ENCODE measurements at regions not wholly inside any gene's neighbourhood (a gene's known extent, or its start where the extent isn't known, plus 50 kb on each side); places are given as distances from the start of the nearest gene placed in this dataset.

GRCh38 chr1:189764391-189765320 lies 713.0 kb downstream of the BRINP3 start:
- Histone ChIP-seq H3K9me3 (no peaks in the 10 kb centered on the region), H3K4me1 (no peaks in the 10 kb centered on the region), H3K27me3 (no peaks in the 10 kb centered on the region), H3K36me3 (no peaks in the 10 kb centered on the region), H3K27ac (no peak overlapping the region), H3K4me3 (no peak overlapping the region)
- 49 to 74% methylated on average over 2 of the region's 2 CpGs for WGBS, 2 donors
- TF ChIP-seq POLR2A (IDR thresholded peaks at IDR 0.05) (no peak), EP300 (IDR thresholded peaks at IDR 0.05) (no peak), POLR2AphosphoS5 (IDR thresholded peaks at IDR 0.05) (no peak)
- TF ChIP-seq, protein P1, sequence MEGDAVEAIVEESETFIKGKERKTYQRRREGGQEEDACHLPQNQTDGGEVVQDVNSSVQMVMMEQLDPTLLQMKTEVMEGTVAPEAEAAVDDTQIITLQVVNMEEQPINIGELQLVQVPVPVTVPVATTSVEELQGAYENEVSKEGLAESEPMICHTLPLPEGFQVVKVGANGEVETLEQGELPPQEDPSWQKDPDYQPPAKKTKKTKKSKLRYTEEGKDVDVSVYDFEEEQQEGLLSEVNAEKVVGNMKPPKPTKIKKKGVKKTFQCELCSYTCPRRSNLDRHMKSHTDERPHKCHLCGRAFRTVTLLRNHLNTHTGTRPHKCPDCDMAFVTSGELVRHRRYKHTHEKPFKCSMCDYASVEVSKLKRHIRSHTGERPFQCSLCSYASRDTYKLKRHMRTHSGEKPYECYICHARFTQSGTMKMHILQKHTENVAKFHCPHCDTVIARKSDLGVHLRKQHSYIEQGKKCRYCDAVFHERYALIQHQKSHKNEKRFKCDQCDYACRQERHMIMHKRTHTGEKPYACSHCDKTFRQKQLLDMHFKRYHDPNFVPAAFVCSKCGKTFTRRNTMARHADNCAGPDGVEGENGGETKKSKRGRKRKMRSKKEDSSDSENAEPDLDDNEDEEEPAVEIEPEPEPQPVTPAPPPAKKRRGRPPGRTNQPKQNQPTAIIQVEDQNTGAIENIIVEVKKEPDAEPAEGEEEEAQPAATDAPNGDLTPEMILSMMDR (IDR thresholded peaks at IDR 0.05), result no peak
- intact Hi-C loops (cut with DNase I), result no loop called here
- DNase-seq, result no peak

- intact Hi-C loops (cut with DNase I), result no loop called here
- H3K4me1 ChIP-seq, result no peaks in the 10 kb centered on the region
- no peak for TF ChIP-seq POLR2AphosphoS5 (IDR thresholded peaks at IDR 0.05)
- H3K27ac ChIP-seq, result no peak overlapping the region
- no peak overlapping the region for H3K4me3 ChIP-seq
- no peaks in the 10 kb centered on the region for H3K9me3 ChIP-seq
- no peak for DNase-seq
- WGBS, 2 donors, result 36 to 38% methylated on average over 3 of the region's 3 CpGs
- H3K36me3 ChIP-seq, result no peaks in the 10 kb centered on the region
- H3K27me3 ChIP-seq, result no peaks in the 10 kb centered on the region
Measured at GRCh38 chr1:189769448-189769847, 708.2 kb downstream of the BRINP3 start.

GRCh38 chr1:189774721-189775287 lies 702.9 kb downstream of the BRINP3 start:
- no peak for DNase-seq
- no peak overlapping the region for H3K27ac ChIP-seq
- no peak overlapping the region for H3K4me3 ChIP-seq
- intact Hi-C loops (cut with DNase I), result no loop called here
- no peak for TF ChIP-seq EP300 (IDR thresholded peaks at IDR 0.05)
- no peak for TF ChIP-seq POLR2AphosphoS5 (IDR thresholded peaks at IDR 0.05)
- no peak for TF ChIP-seq POLR2A (IDR thresholded peaks at IDR 0.05)
- TF ChIP-seq, protein P1 (IDR thresholded peaks at IDR 0.05), result no peak
- H3K4me1 ChIP-seq, result no peaks in the 10 kb centered on the region
- 20 to 60% methylated on average over 2 of the region's 2 CpGs for WGBS, 2 donors
- H3K36me3 ChIP-seq, result no peaks in the 10 kb centered on the region
- no peaks in the 10 kb centered on the region for H3K9me3 ChIP-seq
- no peaks in the 10 kb centered on the region for H3K27me3 ChIP-seq

- H3K27me3 ChIP-seq, result no peaks in the 10 kb centered on the region
- no peak for DNase-seq
- no peak overlapping the region for H3K4me3 ChIP-seq
- no peaks in the 10 kb centered on the region for H3K36me3 ChIP-seq
- WGBS, 2 donors, result 46 to 65% methylated on average over 1 of the region's 1 CpG
- intact Hi-C loops (cut with DNase I), result no loop called here
- H3K4me1 ChIP-seq, result no peaks in the 10 kb centered on the region
- no peak for TF ChIP-seq POLR2A (IDR thresholded peaks at IDR 0.05)
- TF ChIP-seq, protein P1 (IDR thresholded peaks at IDR 0.05), result no peak
- TF ChIP-seq EP300 (IDR thresholded peaks at IDR 0.05), result no peak
- no peak for TF ChIP-seq POLR2AphosphoS5 (IDR thresholded peaks at IDR 0.05)
- no peak overlapping the region for H3K27ac ChIP-seq
- no peaks in the 10 kb centered on the region for H3K9me3 ChIP-seq
Measured at GRCh38 chr1:189775343-189775742, 702.3 kb downstream of the BRINP3 start.

- H3K27ac ChIP-seq, result no peak overlapping the region
- TF ChIP-seq POLR2A (IDR thresholded peaks at IDR 0.05), result no peak
- no peaks in the 10 kb centered on the region for H3K4me1 ChIP-seq
- intact Hi-C loops (cut with DNase I), result no loop called here
- no peak overlapping the region for H3K4me3 ChIP-seq
- H3K27me3 ChIP-seq, result no peaks in the 10 kb centered on the region
- H3K36me3 ChIP-seq, result no peaks in the 10 kb centered on the region
- no peak for DNase-seq
- H3K9me3 ChIP-seq, result no peaks in the 10 kb centered on the region
- WGBS, 2 donors, result 91 to 96% methylated on average over 1 of the region's 1 CpG
Measured at GRCh38 chr1:189779034-189779433, 698.6 kb downstream of the BRINP3 start.

Data from sigmoid colon (tissue), 6 donors.